ENCODE measurements at regions not wholly inside any gene's neighbourhood (a gene's known extent, or its start where the extent isn't known, plus 50 kb on each side); places are given as distances from the start of the nearest gene placed in this dataset.
"Not testable (repeated sequence)": the region's sequence is repeated elsewhere in the genome, so short reads cannot be mapped to it uniquely, and the experiment has no call there.

GRCh38 chr2:82987706-82988105, 1471.4 kb downstream of the SUCLG1 start:
- CTCF ChIA-PET; H3K4me3 Mint-ChIP-seq; H3K27ac Mint-ChIP-seq; intact Hi-C loops (cut with DNase I, micrococcal nuclease); H3K36me3 Mint-ChIP-seq (ENCODE audit: low read depth); ATAC-seq; H3K4me1 Mint-ChIP-seq; H3K27me3 Mint-ChIP-seq; H3K9me3 Mint-ChIP-seq (ENCODE audit: low read depth); POLR2A ChIA-PET; DNase-seq: not testable (repeated sequence)

- ChIA-PET POLR2A (no interaction called here), CTCF (no interaction called here)
- Mint-ChIP-seq H3K27ac (no peak overlapping the region), H3K4me3 (no peak overlapping the region), H3K36me3 (ENCODE audit: low read depth) (no peaks in the 10 kb centered on the region), H3K4me1 (no peaks in the 10 kb centered on the region), H3K27me3 (no peaks in the 10 kb centered on the region), H3K9me3 (ENCODE audit: low read depth) (peaks cover 6% of the 10 kb centered on the region)
- DNase-seq (no peak), ATAC-seq (no peak)
- intact Hi-C loops (cut with DNase I, micrococcal nuclease): no loop called here
Observed at GRCh38 chr2:82986899-82987298, 1472.2 kb downstream of the SUCLG1 start.

GRCh38 chr2:82985572-82986197, 1473.4 kb downstream of the SUCLG1 start:
- CTCF ChIA-PET: no interaction called here
- Mint-ChIP-seq H3K27me3 (no peaks in the 10 kb centered on the region), H3K4me3 (no peak overlapping the region), H3K9me3 (ENCODE audit: low read depth) (peaks cover 6% of the 10 kb centered on the region), H3K36me3 (ENCODE audit: low read depth) (no peaks in the 10 kb centered on the region), H3K27ac (no peak overlapping the region), H3K4me1 (no peaks in the 10 kb centered on the region)
- POLR2A ChIA-PET: no interaction called here
- ATAC-seq: no peak
- no peak for DNase-seq
- intact Hi-C loops (cut with DNase I, micrococcal nuclease): no loop called here

GRCh38 chr2:82968358-82968757, 1490.7 kb downstream of the SUCLG1 start:
- CTCF ChIA-PET: no interaction called here
- Mint-ChIP-seq H3K4me1 (no peaks in the 10 kb centered on the region), H3K27ac (no peak overlapping the region), H3K4me3 (no peak overlapping the region), H3K27me3 (no peaks in the 10 kb centered on the region), H3K36me3 (ENCODE audit: low read depth) (no peaks in the 10 kb centered on the region), H3K9me3 (ENCODE audit: low read depth) (peaks cover 8% of the 10 kb centered on the region)
- ATAC-seq (no peak), DNase-seq (no peak)
- POLR2A ChIA-PET: no interaction called here
- intact Hi-C loops (cut with DNase I, micrococcal nuclease): no loop called here

- no peaks in the 10 kb centered on the region for H3K4me1 Mint-ChIP-seq
- no peak overlapping the region for H3K27ac Mint-ChIP-seq
- peaks cover 11% of the 10 kb centered on the region for H3K9me3 Mint-ChIP-seq (ENCODE audit: low read depth)
- no peaks in the 10 kb centered on the region for H3K27me3 Mint-ChIP-seq
- CTCF ChIA-PET: no interaction called here
- DNase-seq: no peak
- H3K4me3 Mint-ChIP-seq: no peak overlapping the region
- intact Hi-C loops (cut with DNase I, micrococcal nuclease): no loop called here
- no peaks in the 10 kb centered on the region for H3K36me3 Mint-ChIP-seq (ENCODE audit: low read depth)
- ATAC-seq: no peak
- POLR2A ChIA-PET: no interaction called here
Observed at GRCh38 chr2:82964341-82964740, 1494.7 kb downstream of the SUCLG1 start.

GRCh38 chr2:82959727-82960126, 1499.4 kb downstream of the SUCLG1 start:
- DNase-seq (no peak), ATAC-seq (no peak)
- ChIA-PET CTCF (no interaction called here), POLR2A (no interaction called here)
- H3K27me3 Mint-ChIP-seq: no peaks in the 10 kb centered on the region
- no peaks in the 10 kb centered on the region for H3K36me3 Mint-ChIP-seq (ENCODE audit: low read depth)
- H3K27ac Mint-ChIP-seq: no peak overlapping the region
- no peaks in the 10 kb centered on the region for H3K4me1 Mint-ChIP-seq
- intact Hi-C loops (cut with DNase I, micrococcal nuclease): no loop called here
- H3K9me3 Mint-ChIP-seq (ENCODE audit: low read depth): peaks cover 10% of the 10 kb centered on the region
- H3K4me3 Mint-ChIP-seq: no peak overlapping the region

- Mint-ChIP-seq H3K27me3 (no peaks in the 10 kb centered on the region), H3K4me1 (no peaks in the 10 kb centered on the region), H3K4me3 (no peak overlapping the region), H3K9me3 (ENCODE audit: low read depth) (no peaks in the 10 kb centered on the region), H3K27ac (no peak overlapping the region), H3K36me3 (ENCODE audit: low read depth) (no peaks in the 10 kb centered on the region)
- ATAC-seq (no peak), DNase-seq (no peak)
- intact Hi-C loops (cut with DNase I, micrococcal nuclease): no loop called here
- ChIA-PET CTCF (interaction anchor here (0.6 kb wide), 1 partner anchor 1832 kb away, joined by 3 read pairs; no protein-coding TSS in a partner anchor), POLR2A (no interaction called here)
Observed at GRCh38 chr2:82954868-82955267, 1504.2 kb downstream of the SUCLG1 start.

- CTCF ChIA-PET: no interaction called here
Observed at GRCh38 chr2:82939211-82939610, 1519.9 kb downstream of the SUCLG1 start.

GRCh38 chr2:82938321-82938845, 1520.7 kb downstream of the SUCLG1 start:
- intact Hi-C loops (cut with DNase I, micrococcal nuclease); H3K9me3 Mint-ChIP-seq (ENCODE audit: low read depth); H3K4me3 Mint-ChIP-seq; H3K4me1 Mint-ChIP-seq; POLR2A ChIA-PET; H3K36me3 Mint-ChIP-seq (ENCODE audit: low read depth); H3K27ac Mint-ChIP-seq; ATAC-seq; H3K27me3 Mint-ChIP-seq; CTCF ChIA-PET; DNase-seq: not testable (repeated sequence)

More at GRCh38 chr2:82939211-82939610, 1519.9 kb downstream of the SUCLG1 start:
- Mint-ChIP-seq H3K36me3 (ENCODE audit: low read depth) (no peaks in the 10 kb centered on the region), H3K27me3 (no peaks in the 10 kb centered on the region), H3K27ac (no peak overlapping the region), H3K4me3 (no peak overlapping the region), H3K4me1 (no peaks in the 10 kb centered on the region), H3K9me3 (ENCODE audit: low read depth) (peaks cover 4% of the 10 kb centered on the region)
- POLR2A ChIA-PET: no interaction called here
- ATAC-seq (no peak), DNase-seq (no peak)
- intact Hi-C loops (cut with DNase I, micrococcal nuclease): no loop called here

- Mint-ChIP-seq H3K27me3 (no peaks in the 10 kb centered on the region), H3K27ac (no peak overlapping the region), H3K4me1 (no peaks in the 10 kb centered on the region), H3K4me3 (no peak overlapping the region), H3K9me3 (ENCODE audit: low read depth) (peaks cover 8% of the 10 kb centered on the region), H3K36me3 (ENCODE audit: low read depth) (no peaks in the 10 kb centered on the region)
- DNase-seq (no peak), ATAC-seq (no peak)
- ChIA-PET CTCF (no interaction called here), POLR2A (no interaction called here)
- intact Hi-C loops (cut with DNase I, micrococcal nuclease): no loop called here
Observed at GRCh38 chr2:82913566-82913965, 1545.5 kb downstream of the SUCLG1 start.

GRCh38 chr2:82896117-82896516, 1563.0 kb downstream of the SUCLG1 start:
- Mint-ChIP-seq H3K27me3 (no peaks in the 10 kb centered on the region), H3K27ac (no peak overlapping the region), H3K4me1 (no peaks in the 10 kb centered on the region), H3K9me3 (ENCODE audit: low read depth) (no peaks in the 10 kb centered on the region), H3K4me3 (no peak overlapping the region), H3K36me3 (ENCODE audit: low read depth) (no peaks in the 10 kb centered on the region)
- CTCF ChIA-PET: no interaction called here
- ATAC-seq: no peak
- POLR2A ChIA-PET: interaction anchor here (0.7 kb wide), 1 partner anchor 11 kb away, joined by 4 read pairs; no protein-coding TSS in a partner anchor
- no peak for DNase-seq
- intact Hi-C loops (cut with DNase I, micrococcal nuclease): no loop called here

- POLR2A ChIA-PET: no interaction called here
- intact Hi-C loops (cut with DNase I, micrococcal nuclease): no loop called here
Observed at GRCh38 chr2:82893190-82893589, 1565.9 kb downstream of the SUCLG1 start.

More at GRCh38 chr2:82893190-82893589, 1565.9 kb downstream of the SUCLG1 start:
- CTCF ChIA-PET: interaction anchor here (0.6 kb wide), 1 partner anchor 10 kb away, joined by 3 read pairs; no protein-coding TSS in a partner anchor
- H3K9me3 Mint-ChIP-seq (ENCODE audit: low read depth): no peaks in the 10 kb centered on the region
- no peaks in the 10 kb centered on the region for H3K4me1 Mint-ChIP-seq
- H3K4me3 Mint-ChIP-seq: no peak overlapping the region
- H3K27me3 Mint-ChIP-seq: no peaks in the 10 kb centered on the region
- no peaks in the 10 kb centered on the region for H3K36me3 Mint-ChIP-seq (ENCODE audit: low read depth)
- no peak overlapping the region for H3K27ac Mint-ChIP-seq
- no peak for ATAC-seq
- DNase-seq: no peak

Data from activated CD4-positive, alpha-beta T cell treated with anti-CD3 and anti-CD28 coated beads for 36 hours (primary cell).